Adipocyte (in vitro differentiated cells): ENCODE measurements at regions not wholly inside any gene's neighbourhood (a gene's known extent, or its start where the extent isn't known, plus 50 kb on each side); places are given as distances from the start of the nearest gene placed in this dataset.
A peak's percentile ranks its signal among the peaks of the same experiment; 100 is the strongest.

Experiments used
- DNase-seq: peaks from one replicate; pipeline ENCODE4 v3.0.0-alpha.2; 2015; ENCODE audit warnings: low read depth
- H3K27me3 ChIP-seq: replicated peaks from 2 replicates; pipeline ENCODE4 v1.7.0; 2013; ENCODE audit warnings: mild to moderate bottlenecking, low read length, moderate library complexity; ENCODE audit not compliant: control insufficient read depth, insufficient read depth
- H3K36me3 ChIP-seq: 2 replicates; pipeline ENCODE4 v1.7.0; 2013; ENCODE audit warnings: low read length, mild to moderate bottlenecking, moderate library complexity; ENCODE audit not compliant: control insufficient read depth, insufficient read depth, severe bottlenecking
- H3K4me1 ChIP-seq: 2 replicates; pipeline ENCODE4 v1.7.0; 2013; ENCODE audit warnings: mild to moderate bottlenecking, low read length, moderate library complexity; ENCODE audit not compliant: control insufficient read depth, insufficient read depth
- H3K4me3 ChIP-seq: 2 replicates; pipeline ENCODE4 v1.7.0; 2013; ENCODE audit warnings: mild to moderate bottlenecking, low read length, moderate library complexity
- H3K9ac ChIP-seq: 2 replicates; pipeline ENCODE4 v1.7.0; 2013; ENCODE audit warnings: mild to moderate bottlenecking, low read length, moderate library complexity
- H3K9me3 ChIP-seq: 2 replicates; pipeline ENCODE4 v1.7.0; 2013; ENCODE audit warnings: mild to moderate bottlenecking, low read length, moderate library complexity; ENCODE audit not compliant: control insufficient read depth

GRCh38 chr16:86664522-86665318 is 86.4 kb downstream of the FOXL1 start:
- Histone ChIP-seq H3K9me3 (peaks cover 3% of the 10 kb centered on the region), H3K4me3 (peak overlapping the region; percentile 48), H3K4me1 (peaks cover 53% of the 10 kb centered on the region), H3K9ac (peak overlapping the region; percentile 36), H3K27me3 (no peaks in the 10 kb centered on the region), H3K36me3 (no peaks in the 10 kb centered on the region)
- peak; percentile 83 for DNase-seq

GRCh38 chr16:86665319-86665675 is 86.9 kb downstream of the FOXL1 start:
- Histone ChIP-seq H3K9ac (no peak overlapping the region), H3K4me1 (peaks cover 56% of the 10 kb centered on the region), H3K9me3 (no peaks in the 10 kb centered on the region), H3K36me3 (no peaks in the 10 kb centered on the region), H3K27me3 (no peaks in the 10 kb centered on the region), H3K4me3 (no peak overlapping the region)
- peak; percentile 55 for DNase-seq

- Histone ChIP-seq H3K9me3 (no peaks in the 10 kb centered on the region), H3K27me3 (no peaks in the 10 kb centered on the region), H3K4me1 (peaks cover 56% of the 10 kb centered on the region), H3K36me3 (no peaks in the 10 kb centered on the region), H3K4me3 (no peak overlapping the region), H3K9ac (no peak overlapping the region)
- DNase-seq, result no peak
Measured at GRCh38 chr16:86665929-86666328, 87.6 kb downstream of the FOXL1 start.

- Histone ChIP-seq H3K27me3 (peaks cover 1% of the 10 kb centered on the region), H3K4me3 (no peak overlapping the region), H3K36me3 (no peaks in the 10 kb centered on the region), H3K4me1 (peaks cover 48% of the 10 kb centered on the region), H3K9me3 (no peaks in the 10 kb centered on the region), H3K9ac (no peak overlapping the region)
- no peak for DNase-seq
Measured at GRCh38 chr16:86667035-86667434, 88.7 kb downstream of the FOXL1 start.

- H3K9ac ChIP-seq, result no peak overlapping the region
- H3K4me3 ChIP-seq, result no peak overlapping the region
- peaks cover 36% of the 10 kb centered on the region for H3K4me1 ChIP-seq
- no peaks in the 10 kb centered on the region for H3K9me3 ChIP-seq
- DNase-seq, result peak; percentile 54
- no peaks in the 10 kb centered on the region for H3K36me3 ChIP-seq
- H3K27me3 ChIP-seq, result peaks cover 9% of the 10 kb centered on the region
Measured at GRCh38 chr16:86668136-86668910, 90.0 kb downstream of the FOXL1 start.

GRCh38 chr16:86669285-86669805 is 91.0 kb downstream of the FOXL1 start:
- Histone ChIP-seq H3K36me3 (no peaks in the 10 kb centered on the region), H3K9me3 (no peaks in the 10 kb centered on the region), H3K4me3 (no peak overlapping the region), H3K9ac (no peak overlapping the region), H3K4me1 (peaks cover 26% of the 10 kb centered on the region), H3K27me3 (peaks cover 9% of the 10 kb centered on the region)
- no peak for DNase-seq

GRCh38 chr16:86669937-86670749 is 91.8 kb downstream of the FOXL1 start:
- peaks cover 14% of the 10 kb centered on the region for H3K27me3 ChIP-seq
- no peaks in the 10 kb centered on the region for H3K36me3 ChIP-seq
- H3K9me3 ChIP-seq, result no peaks in the 10 kb centered on the region
- no peak overlapping the region for H3K9ac ChIP-seq
- no peak for DNase-seq
- peaks cover 18% of the 10 kb centered on the region for H3K4me1 ChIP-seq
- no peak overlapping the region for H3K4me3 ChIP-seq

GRCh38 chr16:86670750-86671234 is 92.4 kb downstream of the FOXL1 start:
- no peak overlapping the region for H3K4me3 ChIP-seq
- no peaks in the 10 kb centered on the region for H3K36me3 ChIP-seq
- no peak for DNase-seq
- H3K9ac ChIP-seq, result no peak overlapping the region
- H3K27me3 ChIP-seq, result peaks cover 15% of the 10 kb centered on the region
- no peaks in the 10 kb centered on the region for H3K9me3 ChIP-seq
- H3K4me1 ChIP-seq, result peaks cover 18% of the 10 kb centered on the region

GRCh38 chr16:86671486-86672178 is 93.3 kb downstream of the FOXL1 start:
- Histone ChIP-seq H3K9me3 (no peaks in the 10 kb centered on the region), H3K36me3 (no peaks in the 10 kb centered on the region), H3K27me3 (peaks cover 15% of the 10 kb centered on the region), H3K4me3 (no peak overlapping the region), H3K9ac (no peak overlapping the region), H3K4me1 (peaks cover 24% of the 10 kb centered on the region)
- DNase-seq, result no peak

- H3K9ac ChIP-seq, result no peak overlapping the region
- H3K36me3 ChIP-seq, result no peaks in the 10 kb centered on the region
- no peak for DNase-seq
- H3K27me3 ChIP-seq, result peaks cover 15% of the 10 kb centered on the region
- no peaks in the 10 kb centered on the region for H3K9me3 ChIP-seq
- peaks cover 19% of the 10 kb centered on the region for H3K4me1 ChIP-seq
- H3K4me3 ChIP-seq, result no peak overlapping the region
Measured at GRCh38 chr16:86672179-86672863, 94.0 kb downstream of the FOXL1 start.
